Loucy (cell line): ENCODE measurements at regions not wholly inside any gene's neighbourhood (a gene's known extent, or its start where the extent isn't known, plus 50 kb on each side); places are given as distances from the start of the nearest gene placed in this dataset.

Experiments used
- H2AFZ ChIP-seq: fragments of 200-600 bp; sonication (generic); 2 replicates; pipeline ENCODE4 v1.6.0; 2016; ENCODE audit warnings: antibody characterized with exemption, mild to moderate bottlenecking, low read length, moderate library complexity
- H3F3A ChIP-seq: fragments of 200-600 bp; 2 replicates; pipeline ENCODE4 v1.6.0; 2016; ENCODE audit warnings: antibody characterized with exemption, low read depth, mild to moderate bottlenecking
- H3K27me3 ChIP-seq: fragments of 200-600 bp; sonication (generic); 2 replicates; pipeline ENCODE4 v1.6.1; 2014; ENCODE audit warnings: low read length, mild to moderate bottlenecking; ENCODE audit not compliant: insufficient read depth, poor library complexity, severe bottlenecking
- H3K36me3 ChIP-seq: fragments of 200-600 bp; sonication (generic); 2 replicates; pipeline ENCODE4 v1.6.1; 2016; ENCODE audit warnings: low read length; ENCODE audit not compliant: insufficient read depth
- H3K4me1 ChIP-seq: fragments of 200-600 bp; sonication (generic); 2 replicates; pipeline ENCODE4 v1.5.1; 2014; ENCODE audit warnings: low read length, mild to moderate bottlenecking; ENCODE audit not compliant: insufficient read depth, poor library complexity, severe bottlenecking
- H3K4me2 ChIP-seq: fragments of 200-600 bp; sonication (generic); 2 replicates; pipeline ENCODE4 v1.6.0; 2014; ENCODE audit warnings: antibody characterized with exemption, low read length, low read depth, mild to moderate bottlenecking; ENCODE audit not compliant: poor library complexity, severe bottlenecking
- H3K4me3 ChIP-seq: fragments of 200-600 bp; sonication (generic); 2 replicates; pipeline ENCODE4 v1.5.1; 2014; ENCODE audit warnings: low read length, mild to moderate bottlenecking, mixed read lengths; ENCODE audit not compliant: poor library complexity, severe bottlenecking
- H3K79me2 ChIP-seq: fragments of 200-600 bp; sonication (generic); 2 replicates; pipeline ENCODE4 v1.6.1; 2014; ENCODE audit warnings: low read length; ENCODE audit not compliant: insufficient read depth
- H3K9ac ChIP-seq: fragments of 200-600 bp; sonication (generic); 2 replicates; pipeline ENCODE4 v1.6.0; 2014; ENCODE audit warnings: mild to moderate bottlenecking, low read depth, low read length, moderate library complexity; ENCODE audit not compliant: poor library complexity, severe bottlenecking
- H3K9me2 ChIP-seq: fragments of 200-600 bp; sonication (generic); replicated peaks from 2 replicates; pipeline ENCODE4 v1.6.1; 2016; ENCODE audit warnings: low read depth, low read length, mixed read lengths
- H3K9me3 ChIP-seq: fragments of 200-600 bp; sonication (generic); 2 replicates; pipeline ENCODE4 v1.6.1; 2014; ENCODE audit warnings: mild to moderate bottlenecking, antibody characterized with exemption, low read length, low read depth; ENCODE audit not compliant: insufficient read depth
- H4K20me1 ChIP-seq: fragments of 200-600 bp; sonication (generic); 2 replicates; pipeline ENCODE4 v1.6.0; 2014; ENCODE audit warnings: antibody characterized with exemption, low read length, mild to moderate bottlenecking; ENCODE audit not compliant: insufficient read depth, poor library complexity, severe bottlenecking
- CTCF ChIP-seq: fragments of 200-600 bp; sonication (generic); conservative IDR thresholded peaks from 2 replicates; pipeline ENCODE4 v1.5.1; 2014; ENCODE audit warnings: mild to moderate bottlenecking, antibody characterized with exemption, low read length
- EZH2phosphoT487 ChIP-seq: fragments of 200-600 bp; IDR thresholded peaks from 2 replicates; pipeline ENCODE4 v1.6.1; 2018; ENCODE audit warnings: antibody characterized with exemption, mild to moderate bottlenecking, moderate library complexity, borderline replicate concordance

DNA sequence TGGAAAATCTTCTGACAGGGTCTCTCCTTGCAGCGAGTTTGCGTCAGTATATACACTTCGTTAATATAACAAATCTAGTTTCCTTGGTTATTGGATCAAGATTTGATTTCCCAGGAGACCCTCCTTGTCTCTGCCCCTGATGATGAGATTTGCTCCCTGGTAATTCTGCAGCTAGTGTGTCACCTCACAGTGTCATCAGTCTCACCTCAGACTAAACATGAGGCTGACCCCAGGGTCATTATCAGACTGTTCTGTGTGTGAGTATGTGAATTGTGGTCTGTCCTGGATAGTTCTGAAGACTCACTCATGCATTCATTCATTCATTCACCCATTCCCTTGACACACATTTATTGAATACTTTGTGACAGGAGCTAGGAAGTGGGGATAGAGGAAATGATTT is 138.4 kb upstream of the CTTNBP2 start:
- no peak overlapping the region for H3K9ac ChIP-seq
- no peak overlapping the region for H2AFZ ChIP-seq
- TF ChIP-seq EZH2phosphoT487 (no peak), CTCF (no peak)
- H3K27me3 ChIP-seq = no peaks in the 10 kb centered on the region
- no peaks in the 10 kb centered on the region for H3K9me3 ChIP-seq
- H3K4me2 ChIP-seq = no peak overlapping the region
- H3K4me1 ChIP-seq = no peaks in the 10 kb centered on the region
- H3K9me2 ChIP-seq = no peaks in the 10 kb centered on the region
- no peaks in the 10 kb centered on the region for H4K20me1 ChIP-seq
- no peaks in the 10 kb centered on the region for H3K36me3 ChIP-seq
- H3K79me2 ChIP-seq = no peaks in the 10 kb centered on the region
- no peak overlapping the region for H3K4me3 ChIP-seq
- no peaks in the 10 kb centered on the region for H3F3A ChIP-seq

- no peaks in the 10 kb centered on the region for H3K79me2 ChIP-seq
- H4K20me1 ChIP-seq = no peaks in the 10 kb centered on the region
- no peak overlapping the region for H3K9ac ChIP-seq
- H3K27me3 ChIP-seq = no peaks in the 10 kb centered on the region
- H3F3A ChIP-seq = no peaks in the 10 kb centered on the region
- no peaks in the 10 kb centered on the region for H3K9me3 ChIP-seq
- H2AFZ ChIP-seq = no peak overlapping the region
- no peak overlapping the region for H3K4me3 ChIP-seq
- TF ChIP-seq CTCF (no peak), EZH2phosphoT487 (no peak)
- no peak overlapping the region for H3K4me2 ChIP-seq
- no peaks in the 10 kb centered on the region for H3K9me2 ChIP-seq
- H3K4me1 ChIP-seq = no peaks in the 10 kb centered on the region
- H3K36me3 ChIP-seq = no peaks in the 10 kb centered on the region
These were observed 140.2 kb upstream of the CTTNBP2 start for GRCh38 chr7:118013252-118014010.

DNA sequence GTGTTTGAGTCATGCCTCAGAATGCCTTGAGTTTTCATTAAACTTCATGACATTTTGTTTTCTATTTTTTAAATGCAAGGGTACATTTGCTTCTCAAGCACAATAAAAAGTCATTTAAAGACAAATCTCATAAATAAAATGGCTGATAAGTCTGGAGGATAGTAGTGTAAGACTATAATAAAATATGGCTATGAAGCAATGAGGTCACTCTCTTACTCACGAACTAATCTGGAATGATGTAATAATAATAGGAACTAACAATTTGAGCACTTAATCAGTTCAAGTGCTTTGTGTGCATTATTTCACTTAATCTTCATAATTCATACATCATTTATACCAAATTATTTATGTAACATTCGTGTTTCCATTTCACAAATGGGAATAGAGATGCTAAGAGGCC is 149.3 kb upstream of the CTTNBP2 start:
- Histone ChIP-seq H4K20me1 (no peaks in the 10 kb centered on the region), H3K9me3 (no peaks in the 10 kb centered on the region), H3F3A (no peaks in the 10 kb centered on the region), H3K79me2 (no peaks in the 10 kb centered on the region), H2AFZ (no peak overlapping the region), H3K36me3 (no peaks in the 10 kb centered on the region), H3K4me2 (no peak overlapping the region), H3K9ac (no peak overlapping the region), H3K4me1 (no peaks in the 10 kb centered on the region), H3K4me3 (no peak overlapping the region), H3K27me3 (no peaks in the 10 kb centered on the region), H3K9me2 (no peaks in the 10 kb centered on the region)
- TF ChIP-seq CTCF = no peak
- no peak for TF ChIP-seq EZH2phosphoT487
